HUES48 (cell line): ENCODE measurements at regions not wholly inside any gene's neighbourhood (a gene's known extent, or its start where the extent isn't known, plus 50 kb on each side); places are given as distances from the start of the nearest gene placed in this dataset.
"Not testable (repeated sequence)": the region's sequence is repeated elsewhere in the genome, so short reads cannot be mapped to it uniquely, and the experiment has no call there.

Source experiments
- H3K27ac ChIP-seq: one replicate; pipeline ENCODE4 v1.7.0; 2013; ENCODE audit warnings: low read depth, low read length, inconsistent platforms
- H3K27me3 ChIP-seq: 2 replicates; pipeline ENCODE4 v1.6.1; 2013; ENCODE audit warnings: mild to moderate bottlenecking, low read length; ENCODE audit not compliant: control insufficient read depth, insufficient read depth
- H3K36me3 ChIP-seq: 2 replicates; pipeline ENCODE4 v1.6.1; 2013; ENCODE audit warnings: low read length; ENCODE audit not compliant: control insufficient read depth, insufficient read depth
- H3K4me1 ChIP-seq: 2 replicates; pipeline ENCODE4 v1.6.1; 2013; ENCODE audit warnings: mild to moderate bottlenecking, low read length; ENCODE audit not compliant: control insufficient read depth, insufficient read depth
- H3K4me3 ChIP-seq: 2 replicates; pipeline ENCODE4 v1.5.1; 2013; ENCODE audit warnings: mild to moderate bottlenecking, low read depth, low read length
- H3K9ac ChIP-seq: 2 replicates; pipeline ENCODE4 v1.6.1; 2013; ENCODE audit warnings: mild to moderate bottlenecking, low read depth, low read length, moderate library complexity
- H3K9me3 ChIP-seq: 2 replicates; pipeline ENCODE4 v1.6.1; 2013; ENCODE audit warnings: low read length; ENCODE audit not compliant: control insufficient read depth, insufficient read depth

DNA sequence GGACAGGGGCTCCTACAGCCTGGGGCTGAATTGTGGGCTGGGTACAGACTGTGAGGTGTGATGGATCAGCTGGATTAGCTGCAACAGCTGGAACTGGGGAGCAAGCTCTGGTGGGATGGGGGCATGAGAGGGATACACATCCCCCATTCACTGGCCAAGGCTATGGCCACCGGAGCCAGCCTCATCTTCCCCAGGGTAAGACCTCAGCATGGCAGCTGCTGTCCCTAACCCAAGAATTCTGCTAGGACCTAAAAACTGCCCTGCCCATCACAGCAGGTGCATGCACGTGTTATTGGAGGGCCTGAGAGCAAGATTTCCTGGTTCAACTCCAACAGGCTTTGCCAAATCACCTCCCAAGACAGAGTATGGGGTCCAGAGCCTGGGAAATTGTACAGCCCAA, 258.6 kb upstream of the AGTR2 start:
- H3K9me3 ChIP-seq: no peaks in the 10 kb centered on the region

DNA sequence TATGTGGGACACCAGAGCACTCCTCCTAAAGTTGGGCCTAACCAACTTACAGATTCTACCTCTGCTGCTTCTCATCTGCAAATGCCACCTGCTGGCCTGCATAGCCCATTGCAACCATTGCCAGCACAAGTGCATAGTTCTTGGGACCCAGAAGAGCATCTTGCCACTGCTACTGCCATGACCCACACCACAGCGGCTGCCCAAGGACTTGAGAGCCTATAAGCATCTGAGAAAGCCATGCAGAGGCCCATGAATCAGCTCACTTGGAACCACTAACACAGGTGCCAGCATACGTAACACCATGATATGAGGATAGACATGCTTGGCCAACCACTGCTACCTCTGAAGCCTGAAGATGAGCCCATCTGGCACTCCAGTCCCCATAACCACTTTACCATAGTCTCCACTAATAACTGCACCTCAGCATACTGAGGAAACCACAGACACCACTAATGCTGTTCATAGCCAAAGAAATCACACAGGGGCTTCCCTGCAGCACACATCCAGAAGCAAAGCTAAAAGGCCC, 258.1 kb upstream of the AGTR2 start:
- H3K9me3 ChIP-seq: no peaks in the 10 kb centered on the region
- H3K4me3 ChIP-seq: no peak overlapping the region
- H3K36me3 ChIP-seq: no peaks in the 10 kb centered on the region
- no peak overlapping the region for H3K9ac ChIP-seq
- H3K27ac ChIP-seq: no peak overlapping the region
- peaks cover 13% of the 10 kb centered on the region; the same call in 1 of the 2 replicates for H3K27me3 ChIP-seq
- peaks cover 37% of the 10 kb centered on the region for H3K4me1 ChIP-seq

More for the DNA sequence above, 258.6 kb upstream of the AGTR2 start:
- Histone ChIP-seq H3K4me3 (no peak overlapping the region), H3K27me3 (peaks cover 13% of the 10 kb centered on the region; the same call in 1 of the 2 replicates), H3K4me1 (peaks cover 37% of the 10 kb centered on the region), H3K36me3 (no peaks in the 10 kb centered on the region), H3K9ac (no peak overlapping the region), H3K27ac (no peak overlapping the region)

- Histone ChIP-seq H3K4me1 (peaks cover 37% of the 10 kb centered on the region), H3K27me3 (peaks cover 9% of the 10 kb centered on the region; the same call in 1 of the 2 replicates), H3K4me3 (peak overlapping the region; percentile 39; the same call in 1 of the 2 replicates), H3K36me3 (no peaks in the 10 kb centered on the region), H3K9me3 (no peaks in the 10 kb centered on the region), H3K27ac (no peak overlapping the region), H3K9ac (no peak overlapping the region)
These were observed 257.0 kb upstream of the AGTR2 start for GRCh38 chrX:115913575-115913974.

DNA sequence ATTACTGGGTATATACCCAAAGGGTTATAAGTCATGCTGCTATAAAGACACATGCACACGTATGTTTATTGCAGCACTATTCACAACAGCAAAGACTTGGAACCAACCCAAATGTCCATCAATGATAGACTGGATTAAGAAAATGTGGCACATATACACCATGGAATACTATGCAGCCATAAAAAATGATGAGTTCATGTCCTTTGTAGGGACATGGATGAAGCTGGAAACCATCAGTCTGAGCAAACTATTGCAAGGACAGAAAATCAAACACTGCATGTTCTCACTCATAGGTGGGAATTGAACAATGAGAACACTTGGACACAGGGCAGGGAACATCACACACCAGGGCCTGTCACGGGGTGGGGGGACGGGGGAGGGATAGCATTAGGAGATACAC, 254.9 kb upstream of the AGTR2 start:
- peaks cover 34% of the 10 kb centered on the region for H3K4me1 ChIP-seq
- H3K27ac ChIP-seq, H3K4me3 ChIP-seq, H3K9me3 ChIP-seq, H3K27me3 ChIP-seq, H3K9ac ChIP-seq, H3K36me3 ChIP-seq: not testable (repeated sequence)

- Histone ChIP-seq H3K27ac (no peak overlapping the region), H3K27me3 (0 out of 2 replicates have a peak, but pooled peaks cover 2% of the 10 kb centered on the region), H3K9me3 (peaks cover 69% of the 10 kb centered on the region), H3K4me3 (no peak overlapping the region), H3K36me3 (peaks cover 10% of the 10 kb centered on the region), H3K9ac (no peak overlapping the region), H3K4me1 (no peaks in the 10 kb centered on the region)
These were observed 241.1 kb upstream of the AGTR2 start for GRCh38 chrX:115929480-115929879.

DNA sequence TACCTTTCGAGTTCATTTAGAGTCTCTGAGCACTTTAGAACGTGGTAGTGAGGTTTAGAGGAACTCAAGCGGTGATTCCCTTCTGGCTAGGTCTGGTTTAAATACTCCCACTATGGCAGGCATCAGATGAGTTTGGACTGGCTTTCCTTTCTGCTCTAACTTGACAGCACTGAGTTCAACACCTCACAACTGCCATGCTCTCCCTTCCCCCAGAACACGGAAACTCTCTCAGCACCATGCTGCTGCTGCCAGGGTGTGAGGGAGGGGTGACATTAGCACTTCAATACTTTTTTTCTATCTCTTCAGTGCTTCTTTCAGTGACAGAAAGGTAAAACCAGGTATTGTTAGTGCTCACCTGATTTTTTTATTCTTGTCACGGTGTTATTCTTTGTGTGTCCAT, 234.5 kb upstream of the AGTR2 start:
- Histone ChIP-seq H3K27ac (no peak overlapping the region), H3K4me3 (no peak overlapping the region), H3K4me1 (peaks cover 16% of the 10 kb centered on the region), H3K27me3 (peaks cover 2% of the 10 kb centered on the region), H3K9me3 (peaks cover 38% of the 10 kb centered on the region), H3K36me3 (peaks cover 43% of the 10 kb centered on the region), H3K9ac (no peak overlapping the region)

GRCh38 chrX:115939070-115939469, 231.5 kb upstream of the AGTR2 start:
- Histone ChIP-seq H3K27me3 (peaks cover 4% of the 10 kb centered on the region), H3K36me3 (peaks cover 58% of the 10 kb centered on the region), H3K27ac (no peak overlapping the region), H3K4me3 (no peak overlapping the region), H3K9me3 (peaks cover 16% of the 10 kb centered on the region), H3K9ac (no peak overlapping the region), H3K4me1 (peaks cover 16% of the 10 kb centered on the region)

DNA sequence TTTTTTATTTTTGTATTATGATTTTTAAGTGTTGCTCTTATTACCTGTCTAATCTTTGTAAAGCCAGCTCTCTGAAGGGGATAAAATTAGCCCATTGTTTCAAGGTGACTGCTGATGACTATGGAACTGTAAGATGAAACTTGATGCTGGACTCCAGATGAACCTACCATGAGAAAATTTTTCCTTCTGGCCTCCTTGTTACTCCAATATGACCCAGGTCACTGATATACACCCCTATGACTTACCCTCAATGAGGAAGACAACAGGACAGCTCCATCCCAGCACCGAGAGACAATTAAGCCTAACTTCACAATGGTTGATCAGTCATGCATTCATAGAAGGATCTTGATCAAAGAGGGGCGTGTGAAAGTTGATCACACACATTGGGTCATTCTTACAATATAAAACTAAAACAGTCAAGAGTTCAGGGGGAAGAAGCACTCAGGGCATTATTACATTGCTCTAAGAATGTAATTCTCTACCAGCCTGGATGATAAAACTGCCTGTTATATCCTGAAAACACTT, 230.8 kb upstream of the AGTR2 start:
- H3K9me3 ChIP-seq: peaks cover 12% of the 10 kb centered on the region
- peaks cover 52% of the 10 kb centered on the region for H3K36me3 ChIP-seq
- no peak overlapping the region for H3K9ac ChIP-seq
- H3K27me3 ChIP-seq: peaks cover 5% of the 10 kb centered on the region
- peaks cover 16% of the 10 kb centered on the region for H3K4me1 ChIP-seq
- no peak overlapping the region for H3K27ac ChIP-seq
- no peak overlapping the region for H3K4me3 ChIP-seq

DNA sequence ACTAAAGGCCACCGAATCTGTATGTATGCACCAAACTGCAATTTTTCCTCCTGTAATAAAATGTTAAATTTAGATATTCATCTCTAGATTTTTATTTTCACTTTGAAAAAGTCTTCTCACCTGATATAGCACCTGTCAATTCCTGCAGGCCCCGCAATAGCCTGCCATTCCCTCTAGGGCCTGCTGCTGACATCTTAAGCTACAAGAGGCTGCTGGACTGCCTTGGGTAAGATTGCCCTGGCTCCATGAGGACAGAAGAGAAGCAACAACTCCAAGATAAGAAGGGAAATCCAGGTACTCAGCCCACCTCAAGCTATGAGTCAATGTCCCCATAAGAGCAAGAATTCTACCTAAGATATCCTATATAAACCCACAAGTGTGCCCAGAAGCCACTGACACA, 230.2 kb upstream of the AGTR2 start:
- H3K27ac ChIP-seq: no peak overlapping the region
- no peak overlapping the region for H3K9ac ChIP-seq

GRCh38 chrX:115940888-115941332, 229.6 kb upstream of the AGTR2 start:
- H3K9me3 ChIP-seq: peaks cover under 1% of the 10 kb centered on the region
- H3K27ac ChIP-seq: no peak overlapping the region
- peaks cover 14% of the 10 kb centered on the region for H3K4me1 ChIP-seq
- no peak overlapping the region for H3K4me3 ChIP-seq
- peaks cover 5% of the 10 kb centered on the region for H3K27me3 ChIP-seq
- no peak overlapping the region for H3K9ac ChIP-seq
- peaks cover 40% of the 10 kb centered on the region for H3K36me3 ChIP-seq

More for the DNA sequence above, 230.2 kb upstream of the AGTR2 start:
- peaks cover 16% of the 10 kb centered on the region for H3K4me1 ChIP-seq
- H3K4me3 ChIP-seq: no peak overlapping the region
- peaks cover 5% of the 10 kb centered on the region for H3K27me3 ChIP-seq
- peaks cover 6% of the 10 kb centered on the region for H3K9me3 ChIP-seq
- peaks cover 45% of the 10 kb centered on the region for H3K36me3 ChIP-seq

DNA sequence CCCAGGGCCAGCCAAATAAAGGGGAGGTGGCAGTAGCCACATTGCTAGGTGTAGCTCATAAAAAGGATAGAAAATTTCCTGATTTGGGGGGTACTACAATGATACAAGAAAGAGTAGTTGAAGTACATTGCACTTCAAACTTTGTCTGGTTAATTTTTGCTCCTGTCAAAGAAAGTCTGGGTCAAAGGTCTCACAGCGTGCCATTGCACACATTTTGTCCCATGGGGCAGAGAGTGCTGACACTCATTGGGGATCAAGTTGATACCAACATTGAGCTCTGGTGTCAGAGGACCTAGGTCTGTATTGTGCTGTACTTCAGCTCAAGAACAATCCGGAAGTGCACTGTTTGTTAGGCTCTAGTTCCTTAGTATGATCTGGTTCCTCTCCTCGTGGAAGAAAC, 229.2 kb upstream of the AGTR2 start:
- H3K27me3 ChIP-seq: peaks cover 5% of the 10 kb centered on the region
- H3K36me3 ChIP-seq: peaks cover 35% of the 10 kb centered on the region
- no peak overlapping the region for H3K9ac ChIP-seq
- H3K4me1 ChIP-seq: peaks cover 13% of the 10 kb centered on the region
- H3K4me3 ChIP-seq: no peak overlapping the region
- no peaks in the 10 kb centered on the region; the same call in 1 of the 2 replicates for H3K9me3 ChIP-seq
- H3K27ac ChIP-seq: no peak overlapping the region
